ENCODE measurements at regions not wholly inside any gene's neighbourhood (a gene's known extent, or its start where the extent isn't known, plus 50 kb on each side); places are given as distances from the start of the nearest gene placed in this dataset.

GRCh38 chr7:93011351-93012294 lies 106.2 kb downstream of the SAMD9 start:
- Histone ChIP-seq H3K9ac (ENCODE audit: low read length) (peak overlapping the region; percentile 36; the same call in 1 of the 2 replicates), H3K4me2 (ENCODE audit: low read length) (peak overlapping the region; percentile 9), H3K27me3 (ENCODE audit: low read length) (no peaks in the 10 kb centered on the region), H3K27ac (ENCODE audit: low read length) (peak overlapping the region; percentile 81), H2AFZ (ENCODE audit: low read length) (peak overlapping the region; percentile 35; the same call in 1 of the 2 replicates), H3K9me2 (replicated peaks; ENCODE audit: low read length) (no peaks in the 10 kb centered on the region), H3F3A (ENCODE audit: low read length, unreplicated experiment) (no peaks in the 10 kb centered on the region), H4K20me1 (ENCODE audit: low read length) (no peaks in the 10 kb centered on the region), H3K4me1 (ENCODE audit: insufficient read depth, low read length) (peaks cover 41% of the 10 kb centered on the region), H3K36me3 (ENCODE audit: low read depth, low read length) (no peaks in the 10 kb centered on the region), H3K4me3 (ENCODE audit: low read length) (no peak overlapping the region; the same call in 1 of the 2 replicates), H3K9me3 (ENCODE audit: low read length) (no peaks in the 10 kb centered on the region), H3K79me2 (ENCODE audit: low read length) (no peaks in the 10 kb centered on the region)
- no TSS peak for BruUV-seq (replicated peaks)
- TF ChIP-seq EZH2 (IDR thresholded peaks at IDR 0.05; ENCODE audit: low read length, unreplicated experiment) (no peak), CTCF (conservative IDR thresholded peaks at IDR 0.05; ENCODE audit: low read depth, low read length) (no peak), EZH2phosphoT487 (IDR thresholded peaks at IDR 0.05; ENCODE audit: borderline replicate concordance, low read length) (no peak)
- intact Hi-C loops (cut with micrococcal nuclease) = loop anchor here (5.0 to 10.0 kb wide), 2 partner anchors 41 to 97 kb away; no protein-coding TSS in a partner anchor
- ATAC-seq (peak; percentile 89), DNase-seq (peak; percentile 87)
- CTCF ChIA-PET = interaction anchor here (0.6 kb wide), 4 partner anchors 37 to 237 kb away, joined by 3 to 8 read pairs (median 4); partner anchors contain the start of gene CDK6
- POLR2A ChIA-PET (ENCODE audit: unreplicated experiment) = interaction anchor here (0.6 to 1.4 kb wide), 6 partner anchors 15 to 180 kb away, joined by 3 to 10 read pairs (median 4); no protein-coding TSS in a partner anchor

GRCh38 chr7:93008833-93009232 lies 108.9 kb downstream of the SAMD9 start:
- Histone ChIP-seq H3K4me3 (ENCODE audit: low read length) (no peak overlapping the region), H3K9me2 (replicated peaks; ENCODE audit: low read length) (no peaks in the 10 kb centered on the region), H3K27me3 (ENCODE audit: low read length) (no peaks in the 10 kb centered on the region), H2AFZ (ENCODE audit: low read length) (no peak overlapping the region), H3K27ac (ENCODE audit: low read length) (no peak overlapping the region), H3K9ac (ENCODE audit: low read length) (no peak overlapping the region), H3K79me2 (ENCODE audit: low read length) (no peaks in the 10 kb centered on the region), H3K9me3 (ENCODE audit: low read length) (no peaks in the 10 kb centered on the region), H4K20me1 (ENCODE audit: low read length) (no peaks in the 10 kb centered on the region), H3K36me3 (ENCODE audit: low read depth, low read length) (no peaks in the 10 kb centered on the region), H3K4me2 (ENCODE audit: low read length) (no peak overlapping the region), H3K4me1 (ENCODE audit: insufficient read depth, low read length) (peaks cover 18% of the 10 kb centered on the region), H3F3A (ENCODE audit: low read length, unreplicated experiment) (no peaks in the 10 kb centered on the region)
- TF ChIP-seq CTCF (conservative IDR thresholded peaks at IDR 0.05; ENCODE audit: low read depth, low read length) = no peak
- TF ChIP-seq EZH2 (IDR thresholded peaks at IDR 0.05; ENCODE audit: low read length, unreplicated experiment) = no peak
- no peak for TF ChIP-seq EZH2phosphoT487 (IDR thresholded peaks at IDR 0.05; ENCODE audit: borderline replicate concordance, low read length)
- no peak for DNase-seq
- no TSS peak for BruUV-seq (replicated peaks)
- intact Hi-C loops (cut with micrococcal nuclease) = no loop called here
- POLR2A ChIA-PET (ENCODE audit: unreplicated experiment) = no interaction called here
- ATAC-seq = no peak
- CTCF ChIA-PET = no interaction called here
